Erythroblast (primary cell): ENCODE measurements at regions not wholly inside any gene's neighbourhood (a gene's known extent, or its start where the extent isn't known, plus 50 kb on each side); places are given as distances from the start of the nearest gene placed in this dataset.

Experiments used
- GATA1 ChIP-seq: IDR thresholded peaks from 2 replicates; pipeline ENCODE4 v1.6.1; 2011; ENCODE audit warnings: low read depth, mild to moderate bottlenecking, control low read depth, low read length, moderate library complexity
- POLR2A ChIP-seq: IDR thresholded peaks from 2 replicates; pipeline ENCODE4 v1.6.1; 2011; ENCODE audit warnings: mild to moderate bottlenecking, low read length

GRCh38 chr6:40022867-40023266 is 88.6 kb upstream of the MOCS1 start:
- no peak for TF ChIP-seq POLR2A
- TF ChIP-seq GATA1, result no peak
